Suppressor macrophage treated with lipopolysaccharide for 4 hours (primary cell): ENCODE measurements at regions not wholly inside any gene's neighbourhood (a gene's known extent, or its start where the extent isn't known, plus 50 kb on each side); places are given as distances from the start of the nearest gene placed in this dataset.

ENCODE experiments used
- DNase-seq: peaks from one replicate; pipeline ENCODE4 v3.0.0-alpha.2; 2020

DNA sequence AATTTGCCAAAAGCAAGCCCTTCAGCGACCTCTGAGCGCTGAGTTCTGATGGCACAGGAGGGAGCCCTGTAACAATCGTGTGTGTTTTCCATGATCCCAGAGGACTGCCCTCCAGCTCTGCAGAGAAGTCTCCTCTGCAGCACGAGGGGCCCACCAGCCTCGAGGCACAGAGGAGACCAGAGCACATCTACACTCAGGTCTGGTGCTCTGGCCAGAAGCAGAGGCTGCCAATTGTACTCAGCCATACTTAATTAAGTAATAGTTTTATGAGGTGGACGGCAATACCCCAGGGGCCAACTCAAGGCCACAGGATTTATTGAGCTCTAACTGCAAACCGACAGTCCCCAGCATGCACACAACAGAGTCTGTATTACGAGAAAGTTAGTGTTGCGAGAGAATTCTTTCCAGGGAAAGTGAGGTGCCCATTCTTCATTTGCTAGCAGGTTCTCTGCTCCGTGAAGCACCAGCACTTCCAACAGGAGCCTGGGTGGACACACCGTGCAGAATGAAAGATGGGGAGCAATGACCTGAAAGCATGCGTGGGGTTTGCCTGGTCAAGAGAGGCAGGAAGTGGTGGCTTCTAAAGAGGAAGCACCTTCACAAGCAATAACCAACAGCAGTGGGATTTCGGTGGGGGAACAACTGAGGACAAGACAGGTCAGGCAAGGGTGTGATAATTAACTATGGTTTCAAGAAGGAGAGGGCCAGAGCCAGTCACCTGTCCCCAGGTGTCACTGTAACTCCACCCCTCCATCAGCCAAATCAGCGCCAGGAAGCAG, 92.8 kb upstream of the FOXC1 start:
- no peak for DNase-seq

DNA sequence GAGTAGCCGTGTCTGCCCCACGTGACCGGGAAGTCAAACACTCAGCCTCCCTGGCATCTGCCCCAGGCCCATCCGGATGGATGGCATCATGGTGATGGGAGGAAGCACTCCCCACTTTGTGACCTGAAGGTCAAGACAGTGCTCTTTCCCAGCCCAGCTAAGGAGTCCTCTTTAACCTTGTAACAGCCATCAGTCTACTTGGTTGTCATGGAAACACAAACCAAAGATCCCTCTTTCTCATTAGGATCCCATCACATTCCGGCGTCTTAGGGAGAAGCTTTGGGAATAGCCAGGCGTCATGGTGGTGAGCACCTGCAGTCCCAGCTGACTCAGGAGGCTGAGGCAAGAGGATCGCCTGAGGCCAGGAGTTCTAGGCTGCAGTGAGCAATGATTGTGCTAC, 90.9 kb upstream of the FOXC1 start:
- no peak for DNase-seq

DNA sequence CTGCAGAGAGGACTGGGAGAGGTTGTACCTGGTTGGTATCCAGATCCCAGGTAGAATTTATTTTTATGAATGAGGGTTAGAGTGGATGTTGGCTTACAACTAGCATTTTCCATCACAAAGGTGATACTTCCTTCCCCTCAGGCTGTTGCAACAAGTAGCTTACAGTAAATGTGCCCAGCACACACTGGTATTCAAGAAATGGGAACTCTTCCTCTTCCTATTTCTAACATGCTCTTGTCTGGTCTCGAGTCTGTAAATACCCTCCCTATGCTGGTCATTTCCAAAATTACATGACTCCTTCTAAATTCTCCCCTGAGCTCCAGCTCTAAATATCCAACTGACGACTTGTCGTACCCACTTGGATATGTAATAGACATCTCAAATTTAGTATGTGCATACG, 90.1 kb upstream of the FOXC1 start:
- no peak for DNase-seq

DNA sequence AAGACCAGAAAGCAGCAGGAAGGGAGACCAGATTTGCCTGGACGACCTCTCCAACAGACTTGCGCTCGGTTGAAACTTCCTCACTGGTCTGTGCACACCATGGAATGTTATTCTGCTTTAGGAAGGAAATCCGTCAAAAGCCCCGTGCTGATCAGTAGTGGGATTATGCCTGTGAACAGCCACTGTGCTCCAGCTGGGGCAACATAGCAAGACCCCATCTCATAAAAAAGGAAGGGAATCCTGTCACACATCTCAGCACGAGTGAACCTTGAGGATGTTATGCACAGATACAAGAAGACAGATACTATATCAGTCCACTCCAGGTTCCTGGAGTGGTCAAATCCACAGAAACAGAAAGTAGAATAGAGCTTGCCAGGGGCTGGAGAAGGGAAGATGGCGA, 86.9 kb upstream of the FOXC1 start:
- DNase-seq: no peak

DNA sequence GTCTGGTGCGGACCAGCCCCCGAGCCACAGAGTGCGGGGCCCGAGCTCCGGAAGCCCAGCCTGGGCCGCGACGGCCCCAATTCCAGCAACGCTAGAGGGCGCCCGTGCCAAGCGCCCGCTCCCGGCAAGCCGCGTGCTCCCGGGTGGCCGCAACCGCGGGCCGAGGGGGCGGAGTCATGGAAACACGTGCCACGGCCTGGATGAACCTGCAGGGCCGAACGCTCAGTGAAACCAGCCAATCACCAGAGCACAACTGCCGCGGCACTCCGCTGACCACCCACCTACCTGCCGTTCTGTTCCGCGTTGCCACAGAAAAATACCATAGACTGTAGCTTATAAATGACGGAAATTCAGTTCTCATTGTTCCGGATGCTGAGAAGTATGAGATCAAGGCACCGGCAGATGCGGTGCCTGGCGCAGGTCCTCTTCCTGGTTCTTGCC, 85.7 kb upstream of the FOXC1 start:
- peak; percentile 54 for DNase-seq

DNA sequence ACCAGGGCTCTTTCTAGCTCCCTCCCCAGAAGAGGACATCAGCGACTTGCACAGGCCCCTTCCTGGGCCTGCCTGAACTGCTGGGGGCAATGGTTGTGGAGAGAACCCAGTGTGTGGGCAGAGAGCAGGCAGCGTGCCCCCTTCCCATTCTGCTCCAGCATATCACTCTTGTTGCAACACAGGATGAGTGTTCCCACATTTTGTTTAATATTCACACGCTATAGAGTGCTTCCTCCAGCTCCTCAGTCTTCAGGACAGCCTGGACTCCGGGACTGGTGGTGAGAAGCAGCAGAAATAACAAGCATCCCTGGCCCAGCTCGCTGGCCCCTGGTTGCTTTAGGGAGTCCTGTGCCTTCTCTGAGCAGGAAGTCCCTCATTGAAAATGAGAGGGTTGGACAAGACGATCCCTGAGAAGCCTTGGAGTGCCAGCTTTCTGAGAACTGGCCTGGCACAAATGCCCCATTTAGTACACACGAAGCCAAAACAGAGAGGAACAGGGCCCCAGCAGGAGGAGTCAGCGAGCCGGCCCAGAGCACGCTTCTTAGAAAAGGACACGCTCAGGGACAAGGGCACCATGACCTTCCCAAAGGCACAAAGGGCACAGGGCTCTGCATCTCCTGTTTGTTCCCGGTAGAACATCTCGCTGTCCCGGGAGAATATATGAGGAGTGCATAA, 84.2 kb upstream of the FOXC1 start:
- DNase-seq: no peak

DNA sequence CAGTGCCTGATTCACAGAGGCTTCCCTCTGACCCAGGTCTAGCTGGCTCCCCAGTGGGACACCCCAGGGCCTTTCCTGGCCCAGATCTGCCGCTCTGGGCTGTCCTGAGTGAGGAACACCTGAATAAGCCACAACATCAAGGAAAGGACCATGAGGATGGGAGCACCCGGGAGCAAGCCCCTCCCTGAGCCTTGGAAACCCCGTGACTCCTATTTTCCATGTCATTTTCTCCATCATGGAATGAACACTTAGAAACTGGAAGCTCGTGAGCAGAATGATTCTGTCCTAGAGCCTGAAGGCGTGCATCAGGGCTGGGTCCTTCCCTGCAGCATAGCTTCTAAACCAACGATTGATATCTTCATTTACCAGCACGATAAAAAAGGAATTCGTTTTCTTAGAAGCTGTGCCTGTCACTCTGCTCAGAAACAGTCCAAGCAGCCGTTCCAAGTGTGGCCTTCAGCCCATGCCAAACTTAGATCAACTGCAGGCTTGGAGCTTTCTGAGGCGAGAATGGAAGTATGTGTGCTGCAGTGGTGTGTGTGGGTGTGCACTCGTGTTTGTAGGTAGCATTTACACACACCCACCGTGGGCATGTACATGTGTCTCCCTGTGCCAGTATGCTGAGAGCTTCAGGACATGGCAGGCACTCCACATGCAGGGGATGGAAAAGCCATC, 83.2 kb upstream of the FOXC1 start:
- DNase-seq: no peak

DNA sequence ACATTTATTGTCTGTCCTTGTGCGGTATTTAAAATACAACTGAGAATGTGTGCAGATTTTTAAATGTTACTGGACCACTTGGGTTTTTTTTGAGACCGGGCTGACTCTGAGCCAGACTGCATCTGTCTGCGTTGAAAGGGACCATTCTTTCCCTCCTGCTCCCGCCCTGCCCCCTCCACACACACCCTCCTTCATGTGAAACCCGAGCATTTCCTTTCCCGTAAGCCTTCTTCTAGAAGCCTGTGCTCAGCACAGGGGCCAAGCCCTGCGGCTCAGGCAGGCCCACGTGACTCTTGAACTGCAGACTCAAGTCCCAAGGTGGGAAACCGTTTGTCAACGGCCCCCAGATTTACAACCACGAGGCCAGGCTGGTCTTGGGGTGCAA, 82.7 kb upstream of the FOXC1 start:
- no peak for DNase-seq

DNA sequence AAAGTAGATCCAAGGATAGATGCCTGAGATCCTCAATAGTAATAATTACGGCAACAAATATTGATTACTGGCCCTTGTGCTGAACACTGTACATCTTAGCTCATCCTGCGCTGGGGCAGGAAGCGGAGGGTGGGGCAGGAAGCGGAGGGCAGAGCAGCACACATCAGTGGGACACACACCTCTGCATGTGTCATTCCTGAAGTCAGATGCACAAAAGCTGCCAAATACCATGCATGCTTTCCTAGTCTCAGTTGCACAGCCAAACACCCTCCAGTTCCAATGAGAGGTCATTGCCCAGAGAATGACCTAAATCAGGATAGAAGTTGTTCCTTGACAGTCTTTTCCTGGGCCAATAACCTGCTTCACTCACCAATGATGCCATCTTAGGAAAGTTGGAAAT, 74.4 kb upstream of the FOXC1 start:
- DNase-seq: no peak

DNA sequence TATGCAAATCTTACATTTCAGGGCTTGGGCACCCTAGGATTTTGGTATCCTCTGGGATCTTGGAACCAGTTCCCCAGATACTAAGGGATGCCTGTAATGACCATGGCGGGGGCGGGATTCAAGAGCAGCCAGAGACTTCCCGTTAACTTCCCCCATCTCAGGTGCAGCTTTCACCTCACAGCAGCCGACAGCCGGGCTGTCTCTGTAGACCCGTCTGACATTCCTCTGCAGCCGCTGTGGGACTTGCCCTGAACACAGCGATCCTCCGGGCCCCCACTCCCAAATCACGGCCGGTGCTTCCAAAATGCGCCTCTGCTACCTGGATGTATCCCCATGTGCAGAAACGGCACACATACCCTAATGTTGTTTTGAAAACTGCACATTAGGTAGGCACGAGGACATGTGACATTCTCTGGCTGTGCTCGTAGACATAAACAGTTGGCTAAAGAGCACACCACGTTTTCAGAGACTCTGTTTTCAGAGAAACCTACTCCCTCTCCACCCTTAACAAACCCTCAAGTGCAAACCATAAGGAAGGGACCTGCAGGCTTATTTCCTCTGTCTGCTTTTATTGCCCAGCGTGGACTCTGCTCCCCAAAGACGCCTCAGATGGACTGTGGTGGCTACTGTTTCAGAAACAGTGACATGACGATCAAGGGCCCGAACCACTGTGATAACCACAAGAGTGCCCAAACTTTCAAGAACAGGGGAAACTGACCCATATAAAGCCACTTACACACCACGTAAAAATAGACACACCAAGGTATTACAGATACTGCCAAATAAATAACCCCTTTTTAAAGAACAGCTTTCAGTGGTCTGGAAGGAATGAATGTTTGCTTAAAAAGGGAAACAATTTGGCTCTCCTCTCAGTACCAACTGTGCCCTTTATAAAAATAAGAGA, 72.9 kb upstream of the FOXC1 start:
- DNase-seq: no peak

DNA sequence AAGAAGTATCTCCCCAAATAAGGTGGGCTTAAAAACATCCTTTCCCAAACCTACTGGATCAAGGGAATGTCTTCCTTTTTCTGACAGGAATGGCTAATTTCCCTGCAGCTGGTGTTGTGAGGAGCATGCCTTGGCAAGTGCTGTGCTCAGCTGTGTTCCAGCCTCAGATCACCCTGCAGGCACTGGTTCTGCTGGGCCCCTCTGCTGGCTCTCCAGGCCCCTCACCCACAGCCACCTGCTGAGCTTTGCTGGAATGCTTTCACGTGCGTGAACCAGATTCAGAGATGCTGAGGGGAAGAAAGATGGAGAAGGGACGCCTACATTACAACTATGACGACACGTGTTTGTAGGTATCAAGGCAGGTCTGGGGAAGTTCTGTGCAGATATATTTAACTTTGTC, 71.3 kb upstream of the FOXC1 start:
- no peak for DNase-seq

DNA sequence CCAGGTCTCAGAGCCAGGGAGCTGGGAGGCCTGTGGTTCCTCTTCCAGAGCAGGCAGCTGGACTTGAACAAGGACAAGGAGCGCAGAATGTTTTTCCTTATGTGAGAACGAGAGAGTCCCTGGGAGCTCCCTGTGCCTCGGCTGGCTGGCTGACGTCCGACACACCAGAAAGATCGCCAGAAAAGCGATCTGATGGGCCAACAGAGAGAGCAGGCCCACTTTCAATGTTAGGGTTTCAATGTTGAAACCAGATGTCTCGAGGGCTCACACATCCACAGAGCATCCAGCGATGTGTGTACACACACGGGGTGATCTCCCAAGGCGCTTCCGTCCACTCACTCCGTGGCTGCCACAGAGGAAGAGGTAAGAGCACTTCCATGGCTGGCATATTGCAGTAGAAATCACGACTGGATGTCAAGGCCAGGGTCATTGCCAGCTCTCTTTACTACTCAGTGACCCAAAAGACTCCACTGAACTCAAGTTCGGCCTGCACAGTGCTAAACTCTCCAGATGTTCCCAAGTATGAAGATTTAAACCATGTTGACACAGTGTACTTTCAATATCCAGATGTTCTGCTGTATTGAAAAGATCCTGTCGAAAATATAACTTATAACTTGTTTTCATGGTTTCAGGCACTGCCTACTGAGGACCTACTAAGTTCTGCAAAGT, 70.8 kb upstream of the FOXC1 start:
- no peak for DNase-seq

DNA sequence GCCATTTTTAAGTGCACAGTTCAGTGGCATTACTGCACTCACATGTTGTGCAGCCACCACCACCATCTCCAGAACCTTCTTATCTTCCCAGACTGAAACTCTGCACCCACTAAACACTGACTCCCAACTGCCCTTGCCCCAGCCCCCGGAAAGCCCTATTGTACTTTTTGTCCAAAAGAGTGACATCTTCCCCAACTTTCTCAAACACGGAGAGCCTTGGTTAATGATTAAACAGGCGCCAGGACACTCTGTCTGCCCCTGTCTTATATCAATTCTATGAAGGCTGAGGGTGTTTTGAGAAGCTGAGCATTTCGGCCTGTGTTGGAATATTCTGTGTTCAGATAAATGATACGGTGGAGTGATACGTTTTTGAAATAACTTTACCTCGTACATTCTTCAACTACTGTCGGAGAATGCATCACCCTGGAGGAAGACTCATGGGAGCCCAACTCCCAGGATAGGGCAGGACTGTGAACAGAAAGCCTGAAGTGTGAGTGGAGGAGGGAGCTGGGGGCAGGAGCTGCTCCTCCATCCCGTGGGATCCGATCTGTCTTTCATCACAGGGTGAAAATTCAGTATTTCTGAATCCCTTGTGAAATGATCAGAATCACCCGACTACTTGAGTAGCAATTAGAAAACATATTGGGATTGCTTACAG, 68.7 kb upstream of the FOXC1 start:
- no peak for DNase-seq

DNA sequence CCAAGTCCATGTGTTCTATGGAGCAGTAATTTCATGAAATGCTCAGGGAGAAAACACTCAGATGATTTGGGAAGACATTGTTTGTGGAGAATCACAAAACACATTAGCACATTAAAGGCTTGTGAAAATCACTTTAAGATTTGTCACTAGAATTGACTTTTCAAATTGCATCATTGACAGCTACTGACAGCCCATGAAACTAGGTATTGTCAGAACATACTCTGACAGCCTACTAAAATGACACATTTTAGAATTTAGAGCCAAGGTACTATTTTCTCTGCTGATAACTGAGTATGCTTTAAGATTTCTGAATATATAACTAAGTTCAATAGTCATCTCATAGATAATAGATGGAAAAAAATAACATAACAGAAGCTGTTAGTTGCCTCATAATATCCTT, 67.4 kb upstream of the FOXC1 start:
- DNase-seq: no peak

DNA sequence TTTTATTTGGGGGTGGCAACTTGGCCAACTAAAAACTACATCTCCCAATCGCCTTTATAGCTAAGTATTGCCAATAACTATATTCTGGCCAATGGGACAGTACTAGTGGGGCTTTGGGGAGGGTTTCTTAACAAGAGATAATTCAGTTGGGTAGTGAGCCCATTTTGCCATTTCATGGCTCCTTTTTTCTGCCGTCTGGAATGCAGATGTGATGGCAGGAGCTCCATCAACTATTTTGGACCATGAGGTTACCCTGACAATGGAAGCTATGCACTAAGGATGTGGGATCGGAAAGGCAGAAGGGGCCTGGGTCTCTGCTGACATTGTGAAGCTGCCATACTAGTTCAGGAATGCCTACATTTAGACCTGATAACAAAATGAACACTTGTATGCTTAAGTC, 67.0 kb upstream of the FOXC1 start:
- no peak for DNase-seq

DNA sequence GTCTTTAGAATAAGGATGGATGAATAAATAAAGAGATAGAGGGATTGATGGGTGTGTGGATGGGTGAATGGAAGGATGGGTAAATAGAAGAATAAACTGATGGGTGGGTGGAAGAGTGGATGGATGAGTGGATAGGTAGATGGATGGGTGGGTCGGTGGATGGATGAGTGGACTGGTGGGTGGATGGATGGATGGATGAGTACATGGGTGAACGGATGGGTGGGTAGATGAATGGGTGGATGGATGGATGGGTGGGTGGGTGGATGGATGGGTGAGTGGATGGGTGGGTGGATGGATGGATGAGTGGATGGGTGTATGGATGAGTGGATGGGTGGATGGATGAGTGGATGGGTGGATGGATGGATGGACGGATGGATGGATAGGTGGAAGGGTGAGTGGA, 65.7 kb upstream of the FOXC1 start:
- DNase-seq: no peak

DNA sequence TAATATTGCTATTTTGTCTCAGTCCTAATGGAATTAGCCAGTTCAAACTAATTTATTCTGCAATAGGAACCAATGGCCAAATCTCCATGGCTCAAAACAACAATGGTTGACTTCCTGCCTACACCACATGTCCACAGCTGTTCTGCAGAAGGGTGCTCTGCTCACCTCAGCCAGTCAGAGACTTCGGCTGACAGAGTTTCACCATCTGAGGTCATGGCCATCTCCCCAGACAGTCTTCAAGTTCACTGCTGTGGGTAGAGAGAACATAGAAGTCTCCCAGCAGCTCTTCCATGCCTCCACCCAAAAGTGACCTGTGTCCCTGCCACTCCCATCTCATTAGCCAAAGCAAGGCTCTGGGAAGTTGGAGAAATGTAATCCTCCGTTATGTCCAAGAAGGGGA, 65.1 kb upstream of the FOXC1 start:
- no peak for DNase-seq

DNA sequence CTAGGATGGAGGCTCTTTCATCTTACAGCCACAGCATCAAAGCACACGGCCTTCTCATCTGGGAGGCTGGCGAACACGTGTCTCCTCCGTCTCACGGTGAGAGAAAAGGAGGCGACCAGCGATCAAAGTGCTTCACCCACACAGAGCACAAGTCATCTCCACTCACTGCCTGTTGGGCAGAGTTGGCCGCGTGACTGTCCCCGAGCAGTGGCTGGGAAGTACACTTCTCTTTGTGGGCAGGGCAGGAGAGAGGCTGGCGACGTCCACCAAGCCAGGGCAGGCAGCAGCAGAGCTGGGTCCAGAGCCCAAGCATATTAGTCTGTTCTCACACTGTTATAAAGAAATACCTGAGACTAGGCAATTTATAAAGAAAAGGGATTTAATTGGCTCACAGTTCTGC, 64.1 kb upstream of the FOXC1 start:
- no peak for DNase-seq

DNA sequence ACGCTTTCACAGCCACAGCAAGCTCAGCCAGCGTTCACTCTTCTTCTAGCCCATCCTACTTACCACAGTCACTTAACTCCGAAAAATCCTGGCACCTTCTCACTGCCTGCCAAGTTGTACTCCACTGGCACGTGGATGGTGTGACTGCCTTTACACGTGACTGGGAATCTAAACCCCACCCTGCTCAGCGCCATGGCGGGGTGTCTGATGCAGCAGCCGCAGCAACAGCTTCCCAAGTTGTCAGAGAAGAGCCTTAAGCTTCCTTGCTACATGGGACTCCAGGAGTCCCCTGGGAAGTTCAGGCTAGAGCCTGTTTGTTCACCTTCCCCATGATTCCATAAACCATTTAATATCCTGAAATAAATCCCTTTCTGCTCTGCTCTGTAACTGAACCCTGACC, 61.9 kb upstream of the FOXC1 start:
- no peak for DNase-seq

DNA sequence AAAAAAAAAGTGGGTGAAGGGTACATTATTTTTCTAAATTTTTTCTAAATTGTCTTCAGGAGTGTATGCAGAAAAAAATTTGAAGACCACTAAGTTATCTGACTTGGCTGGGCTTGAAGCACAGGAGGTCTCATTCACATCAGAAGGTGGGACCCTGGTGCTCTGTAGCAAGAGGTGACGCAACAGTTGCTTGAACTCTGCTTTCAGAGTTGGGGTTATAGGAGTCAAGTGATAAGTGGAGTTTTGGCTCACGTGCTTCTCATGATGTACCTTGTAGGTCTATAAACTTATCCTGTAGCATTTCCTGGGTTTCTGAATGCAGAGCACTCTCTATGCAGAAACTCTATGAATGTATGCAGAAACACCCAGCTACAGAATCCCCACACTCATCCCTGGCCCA, 58.5 kb upstream of the FOXC1 start:
- no peak for DNase-seq

DNA sequence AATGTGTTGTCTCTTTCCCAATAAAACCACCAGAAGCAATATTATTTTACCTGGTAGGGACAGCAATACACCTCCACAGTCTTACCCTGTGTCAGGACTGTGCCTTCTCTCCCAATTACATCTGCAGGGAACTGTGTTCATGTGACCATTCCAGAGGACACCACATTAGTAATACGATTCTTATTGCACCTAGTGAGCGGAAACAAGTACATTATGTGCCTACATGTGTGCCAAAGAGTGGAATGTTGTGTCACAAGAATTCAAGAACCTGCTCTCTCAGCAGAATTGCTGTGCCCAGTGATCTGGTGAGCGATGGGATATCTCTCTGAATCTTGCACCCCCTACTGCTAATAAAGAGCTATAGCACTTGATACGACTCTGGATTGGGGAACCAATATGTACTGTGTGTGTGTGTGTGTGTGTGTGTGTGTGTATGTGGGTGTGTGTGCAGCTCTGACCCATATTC, 57.4 kb upstream of the FOXC1 start:
- peak; percentile 18 for DNase-seq

DNA sequence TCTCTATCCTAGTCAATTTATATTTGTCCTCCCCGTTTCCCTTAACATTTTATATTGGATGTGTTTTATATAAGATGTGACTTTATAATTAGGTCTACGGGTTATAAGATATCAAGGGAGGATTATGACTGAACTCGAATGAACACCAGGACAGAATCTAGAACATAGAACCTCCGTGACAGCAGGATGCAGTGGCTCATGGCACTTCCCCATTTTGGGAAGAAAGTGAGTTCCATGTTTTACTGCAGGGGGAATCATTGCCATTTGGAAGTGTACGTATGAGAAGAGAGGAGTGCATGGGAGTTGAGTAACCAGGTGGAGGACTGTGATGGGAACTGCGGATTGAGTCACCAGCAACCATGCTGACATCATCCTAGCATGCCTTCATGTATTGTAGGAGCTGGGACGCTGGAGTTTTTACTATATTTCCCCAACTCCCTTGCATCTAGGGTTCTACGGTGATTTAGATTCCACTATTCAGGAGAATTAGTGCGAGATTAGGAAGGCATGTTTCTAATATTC, 56.1 kb upstream of the FOXC1 start:
- peak; percentile 15 for DNase-seq
